T47D (cell line): ENCODE measurements at regions not wholly inside any gene's neighbourhood (a gene's known extent, or its start where the extent isn't known, plus 50 kb on each side); places are given as distances from the start of the nearest gene placed in this dataset.
"Not testable (repeated sequence)": the region's sequence is repeated elsewhere in the genome, so short reads cannot be mapped to it uniquely, and the experiment has no call there.

Source experiments
- DNase-seq, 2 experiments: peaks; one replicate each; pipeline versions ENCODE4 v3.0.0 to v3.0.0-alpha.2; 2011 to 2012; ENCODE audit warnings: low read depth in 1 of 2, low spot score in 1 of 2
- JUND ChIP-seq: IDR thresholded peaks from 2 replicates; pipeline ENCODE4 v1.6.1; 2012; ENCODE audit warnings: low read depth
- in situ Hi-C: cut with HindIII; loops from 2 replicates; pipeline ENCODE4 v1.10.0; 2016; ENCODE audit warnings: low sequenced_read_pairs, low pct_unique_long_range_greater_than_20kb

- in situ Hi-C loops: no loop called here
- peak in 1 of 2 experiments; percentile 53 for DNase-seq
- no peak for TF ChIP-seq JUND
These were observed 652.1 kb downstream of the ANKRD50 start for GRCh38 chr4:124060261-124060918.

DNA sequence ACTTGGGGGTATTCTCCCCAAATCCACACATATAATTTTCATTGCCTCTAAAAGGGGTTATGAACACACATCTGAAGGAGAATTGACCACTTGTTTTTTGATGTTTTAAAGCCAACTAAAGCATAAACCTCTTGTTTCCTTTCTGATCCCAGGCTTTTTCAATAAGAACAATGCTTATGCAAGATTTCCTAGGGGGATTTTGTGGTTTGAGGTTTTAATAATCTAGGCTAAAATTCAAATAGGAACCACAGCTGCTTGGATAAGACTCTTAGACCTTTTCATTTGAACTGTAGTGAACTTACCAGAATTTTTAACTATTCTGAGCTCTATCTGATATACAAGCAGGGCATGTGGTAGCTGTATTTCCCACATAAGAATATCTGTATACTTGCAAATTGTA lies 651.1 kb downstream of the ANKRD50 start:
- no peak for TF ChIP-seq JUND
- in situ Hi-C loops: no loop called here
- DNase-seq: no peak

DNA sequence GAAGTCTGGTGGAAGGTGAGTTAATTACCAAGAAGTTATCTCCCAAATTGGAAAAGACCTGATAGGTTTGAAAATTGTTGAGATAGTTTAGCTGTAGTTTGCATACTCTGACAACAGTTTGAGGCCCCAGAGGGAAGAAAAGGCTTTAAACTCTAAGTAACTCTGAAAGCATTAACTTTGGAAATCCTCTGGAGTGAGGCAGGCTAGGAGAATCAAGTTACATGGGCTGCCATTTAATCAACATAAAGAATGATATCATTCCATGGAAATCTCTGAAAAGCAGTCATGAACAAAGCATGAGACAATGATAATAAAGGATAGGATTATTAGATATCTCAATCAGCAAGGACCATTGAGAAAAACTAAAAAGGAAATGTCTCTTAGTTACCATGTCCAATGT lies 647.1 kb downstream of the ANKRD50 start:
- no peak for DNase-seq
- in situ Hi-C loops: no loop called here
- no peak for TF ChIP-seq JUND

DNA sequence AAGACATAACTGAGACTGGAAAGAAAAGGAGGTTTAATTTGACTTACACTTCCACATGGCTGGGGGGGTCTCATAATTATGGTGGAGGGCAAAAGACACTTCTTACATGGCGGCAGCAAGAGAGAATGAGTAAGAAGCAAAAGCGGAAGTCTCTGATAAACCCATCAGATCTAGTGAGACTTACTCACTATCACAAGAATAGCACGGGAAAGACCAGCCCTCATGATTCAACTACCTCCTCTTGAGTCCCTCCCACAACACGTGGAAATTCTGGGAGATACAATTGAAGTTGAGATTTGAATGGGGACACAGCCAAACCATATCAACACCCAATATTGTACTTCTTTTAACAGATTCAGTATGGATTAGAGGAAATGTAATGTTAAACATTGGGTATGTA lies 646.6 kb downstream of the ANKRD50 start:
- TF ChIP-seq JUND: no peak
- DNase-seq: no peak
- in situ Hi-C loops: no loop called here

DNA sequence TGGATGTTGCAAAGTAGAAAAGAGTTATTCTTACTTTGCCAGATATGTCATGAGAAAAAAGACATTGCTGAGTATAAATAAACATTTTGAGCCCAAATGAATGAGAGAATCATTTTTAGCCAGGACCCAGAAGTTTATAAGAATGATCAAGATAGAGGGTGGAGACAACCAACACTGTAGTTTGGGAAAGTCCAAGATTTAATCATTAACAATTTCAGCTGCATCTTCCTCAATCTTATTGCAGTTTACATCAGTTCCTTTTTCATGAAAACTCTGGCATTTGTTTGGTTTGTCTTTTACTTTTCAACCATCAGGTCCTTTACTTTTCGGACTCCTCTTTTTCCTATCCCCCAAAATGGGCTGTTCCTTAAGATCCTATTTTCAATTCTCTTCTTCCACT lies 645.9 kb downstream of the ANKRD50 start:
- no peak for DNase-seq
- TF ChIP-seq JUND: no peak
- in situ Hi-C loops: no loop called here

DNA sequence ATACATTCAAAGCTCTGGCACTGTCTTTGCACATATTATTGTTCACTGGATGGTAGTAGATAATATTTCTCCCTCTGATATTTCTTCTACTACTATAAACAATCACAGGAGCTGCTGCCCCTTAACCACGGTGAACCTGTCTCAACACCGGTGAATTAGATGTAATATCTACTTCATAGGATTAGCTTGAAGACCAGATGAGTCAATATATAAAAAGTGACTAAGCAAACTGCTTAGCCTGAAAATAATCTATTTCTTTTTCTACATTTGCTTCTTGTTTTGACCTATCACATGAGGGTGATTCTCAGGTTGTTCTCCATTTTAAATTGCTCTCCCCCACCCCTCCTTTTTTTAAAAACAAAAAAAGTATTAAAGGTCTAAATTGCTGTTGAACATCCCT lies 645.5 kb downstream of the ANKRD50 start:
- TF ChIP-seq JUND: no peak
- in situ Hi-C loops: no loop called here
- no peak for DNase-seq

- in situ Hi-C loops: no loop called here
- DNase-seq: no peak
- TF ChIP-seq JUND: no peak
These were observed 641.6 kb downstream of the ANKRD50 start for GRCh38 chr4:124070688-124071484.

DNA sequence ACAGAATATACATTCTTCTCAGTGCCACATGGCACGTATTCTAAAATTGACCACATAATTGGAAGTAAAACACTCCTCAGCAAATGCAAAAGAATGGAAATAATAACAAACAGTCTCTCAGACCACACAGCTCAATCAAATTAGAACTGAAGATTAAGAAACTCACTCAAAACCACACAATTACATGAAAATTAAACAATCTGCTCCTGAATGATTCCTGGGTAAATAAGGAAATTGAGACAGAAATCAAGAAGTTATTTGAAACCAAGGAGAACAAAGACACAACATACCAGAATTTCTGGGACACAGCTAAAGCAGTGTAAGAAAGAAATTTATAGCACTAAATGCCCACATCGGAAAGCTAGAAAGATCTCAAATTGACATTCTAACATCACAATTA lies 637.3 kb downstream of the ANKRD50 start:
- DNase-seq, in situ Hi-C loops: not testable (repeated sequence)

- no peak for DNase-seq
- TF ChIP-seq JUND: no peak
- in situ Hi-C loops: no loop called here
These were observed 633.3 kb downstream of the ANKRD50 start for GRCh38 chr4:124079174-124079780.

DNA sequence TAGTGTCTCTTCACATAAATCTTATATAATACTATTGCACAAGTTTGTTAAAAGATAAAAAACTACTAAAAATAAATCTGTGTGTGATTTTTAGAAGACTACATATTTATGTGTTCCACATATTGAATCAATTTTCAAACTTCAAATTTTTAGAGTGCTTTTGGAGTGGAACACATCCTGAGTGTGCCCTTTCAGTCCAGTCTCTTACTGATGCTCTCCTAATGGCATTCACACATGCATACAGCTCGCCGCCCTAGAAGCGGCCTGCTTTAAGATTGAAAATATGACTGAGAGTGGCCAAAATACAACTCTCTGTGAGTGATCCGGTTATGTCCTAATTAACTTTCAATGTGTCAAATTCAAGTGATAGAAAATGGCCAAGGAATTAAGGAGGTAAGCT lies 628.8 kb downstream of the ANKRD50 start:
- no peak for DNase-seq
- in situ Hi-C loops: no loop called here
- TF ChIP-seq JUND: no peak

GRCh38 chr4:124085561-124086180 lies 626.9 kb downstream of the ANKRD50 start:
- TF ChIP-seq JUND: no peak

DNA sequence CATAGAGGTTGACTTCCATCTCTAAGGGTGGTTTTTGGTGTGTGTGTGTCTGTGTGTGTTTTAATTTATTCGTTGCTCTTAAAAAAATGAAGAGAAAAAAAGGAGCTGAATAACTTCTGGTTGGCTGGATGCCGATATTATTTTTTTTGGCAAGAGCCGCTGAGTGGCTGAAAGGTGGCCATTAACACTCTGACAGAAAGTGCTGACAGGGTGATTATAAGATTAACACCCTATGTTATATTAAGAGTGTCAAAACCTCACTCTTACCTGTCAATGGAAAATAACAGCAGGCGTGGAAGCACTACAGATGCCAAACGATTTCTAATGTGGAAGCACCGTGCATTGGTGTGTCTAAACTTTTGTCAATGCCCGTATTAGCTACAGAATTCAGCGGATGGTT lies 622.5 kb downstream of the ANKRD50 start:
- DNase-seq: no peak
- in situ Hi-C loops: no loop called here
- no peak for TF ChIP-seq JUND

More at GRCh38 chr4:124085561-124086180, 626.9 kb downstream of the ANKRD50 start:
- in situ Hi-C loops: no loop called here
- DNase-seq: no peak

- in situ Hi-C loops: no loop called here
- DNase-seq: no peak
- no peak for TF ChIP-seq JUND
These were observed 620.4 kb downstream of the ANKRD50 start for GRCh38 chr4:124092101-124092500.
